Erythroblast (primary cell): ENCODE measurements at regions not wholly inside any gene's neighbourhood (a gene's known extent, or its start where the extent isn't known, plus 50 kb on each side); places are given as distances from the start of the nearest gene placed in this dataset.

Experiments
- GATA1 ChIP-seq: IDR thresholded peaks from 2 replicates; pipeline ENCODE4 v1.6.1; 2011; ENCODE audit warnings: low read depth, mild to moderate bottlenecking, control low read depth, low read length, moderate library complexity
- POLR2A ChIP-seq: IDR thresholded peaks from 2 replicates; pipeline ENCODE4 v1.6.1; 2011; ENCODE audit warnings: mild to moderate bottlenecking, low read length

DNA sequence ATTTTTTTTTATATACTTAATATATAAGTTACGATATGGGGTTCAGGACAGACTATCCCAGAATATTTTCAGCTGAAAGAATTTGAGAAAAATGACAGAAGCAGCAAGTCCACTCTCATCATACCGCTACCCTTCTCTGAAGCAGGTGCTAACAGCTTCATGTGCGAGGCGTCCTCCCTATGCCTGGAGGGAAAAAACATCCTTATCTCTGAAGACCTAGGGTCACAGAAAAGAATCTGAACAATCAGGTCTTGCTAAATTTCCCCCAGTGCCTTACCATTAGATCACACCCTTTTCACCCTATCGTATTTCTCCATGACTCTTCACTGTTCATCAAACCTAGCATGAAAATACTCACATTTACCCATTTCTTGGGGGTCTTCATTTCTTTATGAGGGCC is 51.9 kb upstream of the CREB1 start:
- TF ChIP-seq POLR2A, result no peak
- no peak for TF ChIP-seq GATA1
